ENCODE measurements at regions not wholly inside any gene's neighbourhood (a gene's known extent, or its start where the extent isn't known, plus 50 kb on each side); places are given as distances from the start of the nearest gene placed in this dataset.
"Not testable (repeated sequence)": the region's sequence is repeated elsewhere in the genome, so short reads cannot be mapped to it uniquely, and the experiment has no call there.

- peaks cover 4% of the 10 kb centered on the region for H3K36me3 Mint-ChIP-seq (ENCODE audit: insufficient read depth)
- H3K4me1 Mint-ChIP-seq (ENCODE audit: low read depth) = peaks cover 23% of the 10 kb centered on the region
- peaks cover 10% of the 10 kb centered on the region for H3K9me3 Mint-ChIP-seq (ENCODE audit: low read depth)
- H3K27ac Mint-ChIP-seq = no peak overlapping the region
- H3K4me3 Mint-ChIP-seq (ENCODE audit: low read depth) = no peak overlapping the region
- H3K27me3 Mint-ChIP-seq = no peaks in the 10 kb centered on the region
- TF ChIP-seq CTCF (IDR thresholded peaks at IDR 0.05; ENCODE audit: unreplicated experiment) = no peak
- DNase-seq (ENCODE audit: low spot score, unreplicated experiment) = no peak
Observed at GRCh38 chr1:189751311-189751710, 726.4 kb downstream of the BRINP3 start.

GRCh38 chr1:189752461-189752995 is 725.1 kb downstream of the BRINP3 start:
- TF ChIP-seq CTCF (IDR thresholded peaks at IDR 0.05; ENCODE audit: unreplicated experiment) = no peak

GRCh38 chr1:189755100-189755499 is 722.6 kb downstream of the BRINP3 start:
- peaks cover 17% of the 10 kb centered on the region for H3K4me1 Mint-ChIP-seq (ENCODE audit: low read depth)
- not testable (repeated sequence) for H3K4me3 Mint-ChIP-seq (ENCODE audit: low read depth); H3K27me3 Mint-ChIP-seq; H3K36me3 Mint-ChIP-seq (ENCODE audit: insufficient read depth); H3K27ac Mint-ChIP-seq; DNase-seq (ENCODE audit: low spot score, unreplicated experiment)
- peaks cover 13% of the 10 kb centered on the region for H3K9me3 Mint-ChIP-seq (ENCODE audit: low read depth)

More at GRCh38 chr1:189752461-189752995, 725.1 kb downstream of the BRINP3 start:
- DNase-seq (ENCODE audit: low spot score, unreplicated experiment) = no peak
- H3K27ac Mint-ChIP-seq = peak overlapping the region; percentile 82
- H3K9me3 Mint-ChIP-seq (ENCODE audit: low read depth) = peaks cover 11% of the 10 kb centered on the region
- peaks cover 4% of the 10 kb centered on the region for H3K36me3 Mint-ChIP-seq (ENCODE audit: insufficient read depth)
- H3K4me3 Mint-ChIP-seq (ENCODE audit: low read depth) = peak overlapping the region; percentile 5
- no peaks in the 10 kb centered on the region for H3K27me3 Mint-ChIP-seq
- peaks cover 23% of the 10 kb centered on the region for H3K4me1 Mint-ChIP-seq (ENCODE audit: low read depth)

GRCh38 chr1:189764391-189765320 is 713.0 kb downstream of the BRINP3 start:
- Mint-ChIP-seq H3K27ac (no peak overlapping the region), H3K9me3 (ENCODE audit: low read depth) (no peaks in the 10 kb centered on the region), H3K27me3 (no peaks in the 10 kb centered on the region), H3K36me3 (ENCODE audit: insufficient read depth) (no peaks in the 10 kb centered on the region), H3K4me1 (ENCODE audit: low read depth) (no peaks in the 10 kb centered on the region), H3K4me3 (ENCODE audit: low read depth) (no peak overlapping the region)
- no peak for TF ChIP-seq CTCF (IDR thresholded peaks at IDR 0.05; ENCODE audit: unreplicated experiment)
- DNase-seq (ENCODE audit: low spot score, unreplicated experiment) = no peak

DNA sequence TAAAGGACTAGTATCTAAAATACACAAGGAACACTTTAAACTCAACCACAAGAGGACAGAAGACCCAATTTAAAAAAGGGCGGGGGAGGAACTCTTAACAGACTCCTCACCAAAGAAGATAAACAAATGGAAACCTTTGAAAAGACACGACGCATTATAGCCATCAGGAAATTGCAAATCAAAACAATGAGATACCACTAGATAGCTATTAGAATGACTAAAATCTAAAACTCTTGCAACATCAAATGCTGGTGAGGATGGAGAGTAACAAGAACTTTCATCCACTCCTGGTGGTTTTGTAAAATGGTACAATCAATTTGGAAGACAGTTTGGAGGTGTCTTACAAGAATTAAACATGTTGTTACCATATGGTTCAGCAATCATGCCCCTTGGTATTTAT is 708.2 kb downstream of the BRINP3 start:
- H3K4me3 Mint-ChIP-seq (ENCODE audit: low read depth) = no peak overlapping the region
- DNase-seq (ENCODE audit: low spot score, unreplicated experiment) = no peak
- no peak for TF ChIP-seq CTCF (IDR thresholded peaks at IDR 0.05; ENCODE audit: unreplicated experiment)
- no peaks in the 10 kb centered on the region for H3K36me3 Mint-ChIP-seq (ENCODE audit: insufficient read depth)
- H3K27me3 Mint-ChIP-seq = no peaks in the 10 kb centered on the region
- peaks cover 3% of the 10 kb centered on the region for H3K4me1 Mint-ChIP-seq (ENCODE audit: low read depth)
- no peak overlapping the region for H3K27ac Mint-ChIP-seq
- no peaks in the 10 kb centered on the region for H3K9me3 Mint-ChIP-seq (ENCODE audit: low read depth)

Measured in progenitor cell of endocrine pancreas (in vitro differentiated cells).